HG03520 (cell line): ENCODE measurements at regions not wholly inside any gene's neighbourhood (a gene's known extent, or its start where the extent isn't known, plus 50 kb on each side); places are given as distances from the start of the nearest gene placed in this dataset.
A peak's percentile ranks its signal among the peaks of the same experiment; 100 is the strongest.

Experiments
- ATAC-seq: cut with Tn5 transposase; IDR thresholded peaks from one replicate; pipeline ENCODE4 v1.9.1; 2021; ENCODE audit warnings: mild to moderate bottlenecking, moderate library complexity; ENCODE audit not compliant: unreplicated experiment

DNA sequence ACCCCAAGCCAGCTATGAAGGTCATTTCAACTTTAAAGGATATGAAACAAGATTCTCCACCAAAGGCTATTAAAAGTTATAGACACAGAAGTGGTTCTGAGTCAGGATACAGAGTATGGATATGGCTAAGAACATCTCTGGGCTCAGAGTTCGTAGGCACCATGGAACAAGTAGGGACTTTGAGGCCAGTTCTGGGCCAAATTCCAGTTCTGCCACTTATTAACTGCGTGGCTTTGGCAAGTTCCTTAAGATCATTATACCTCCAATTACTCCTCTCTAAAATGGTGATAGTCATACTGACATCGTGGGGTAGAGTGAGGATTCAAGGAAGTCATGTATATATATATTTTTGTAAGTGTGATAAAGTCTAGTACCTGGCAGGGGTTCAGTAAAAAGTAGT is 105.8 kb upstream of the NFE2L3 start:
- no peak for ATAC-seq

- ATAC-seq = no peak
Observed at GRCh38 chr7:26046878-26047277, 105.1 kb upstream of the NFE2L3 start.

GRCh38 chr7:26048663-26049062 is 103.3 kb upstream of the NFE2L3 start:
- ATAC-seq = no peak

DNA sequence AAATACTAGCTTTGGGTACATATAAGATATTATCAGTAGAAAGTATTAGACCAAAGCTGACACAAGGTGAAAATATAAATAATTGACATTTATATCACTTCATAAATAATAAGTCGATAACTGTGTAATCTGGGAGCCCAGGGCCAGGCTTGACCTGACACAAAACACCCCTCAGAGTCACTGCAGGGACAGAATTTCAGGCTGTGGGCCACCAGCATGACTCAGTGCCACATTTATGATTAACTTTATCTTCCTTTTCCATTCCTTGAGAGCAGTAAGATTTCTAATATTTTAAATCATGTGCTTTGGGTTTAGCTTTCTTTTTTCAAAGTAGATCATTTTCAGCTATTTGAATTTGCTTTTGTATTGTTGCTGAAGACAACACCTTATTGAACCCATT is 102.9 kb upstream of the NFE2L3 start:
- no peak for ATAC-seq

- ATAC-seq = no peak
Observed at GRCh38 chr7:26051021-26051420, 101.0 kb upstream of the NFE2L3 start.

DNA sequence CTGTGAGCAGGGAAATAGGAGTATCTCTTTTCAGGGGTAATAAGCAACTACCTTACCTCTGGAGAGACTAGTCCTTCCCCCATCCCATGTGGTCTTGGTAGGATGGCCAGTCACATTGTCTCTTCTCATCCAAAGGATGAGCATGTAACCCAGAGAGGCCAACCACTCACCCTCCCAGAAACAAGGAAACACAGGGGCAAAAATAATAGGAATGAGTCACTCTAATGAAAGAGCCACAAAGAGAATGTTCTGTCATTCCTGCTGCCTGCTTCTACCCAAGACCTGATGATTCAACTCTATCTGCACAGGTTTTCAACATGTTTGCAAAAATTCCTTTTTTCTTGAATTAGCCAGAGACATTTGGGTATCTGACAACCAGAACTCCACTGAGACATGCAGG is 99.3 kb upstream of the NFE2L3 start:
- ATAC-seq = no peak

GRCh38 chr7:26054386-26054785 is 97.6 kb upstream of the NFE2L3 start:
- no peak for ATAC-seq

GRCh38 chr7:26055241-26055640 is 96.8 kb upstream of the NFE2L3 start:
- ATAC-seq = no peak

- no peak for ATAC-seq
Observed at GRCh38 chr7:26060733-26061677, 91.0 kb upstream of the NFE2L3 start.

DNA sequence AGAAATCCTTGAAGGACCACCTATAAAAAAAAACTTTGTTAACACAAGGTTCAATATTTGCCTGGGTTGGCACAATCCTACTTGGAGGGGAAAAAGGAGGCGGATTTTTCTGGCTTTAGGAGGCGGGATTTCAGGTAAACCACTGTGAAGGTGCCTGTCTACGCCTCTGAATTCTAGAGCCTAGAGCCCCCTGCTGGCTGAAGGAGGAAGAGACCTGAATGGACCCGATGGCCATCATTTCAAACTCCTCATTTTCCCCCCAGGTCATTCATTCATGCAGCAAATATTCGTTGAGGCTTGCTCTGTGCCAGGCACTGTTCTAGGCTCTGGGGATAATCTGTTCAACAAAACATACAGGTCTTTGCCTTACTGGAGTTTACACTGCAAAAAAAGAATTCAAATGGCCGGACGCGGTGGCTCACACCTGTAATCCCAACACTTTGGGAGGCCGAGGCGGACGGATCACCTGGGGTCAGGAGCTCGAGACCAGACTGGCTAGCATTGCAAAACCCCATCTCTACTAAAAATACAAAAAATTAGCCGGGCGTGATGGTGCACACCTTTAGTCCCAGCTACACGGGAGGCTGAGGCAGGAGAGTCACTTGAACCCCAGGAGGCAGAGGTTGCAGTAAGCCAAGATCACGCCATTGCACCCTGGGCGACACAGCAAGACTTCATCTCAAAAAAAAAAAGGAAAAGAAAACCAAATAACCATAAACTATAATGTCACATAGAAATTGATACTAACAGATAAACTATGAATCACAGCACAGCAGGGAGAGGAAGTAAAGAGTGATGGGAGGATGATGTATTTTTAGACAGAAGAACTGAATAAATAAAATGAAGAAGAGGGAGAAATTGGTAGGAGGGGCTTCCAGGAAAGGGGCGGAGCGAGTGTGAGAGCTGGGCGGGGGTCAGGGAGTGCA is 90.1 kb upstream of the NFE2L3 start:
- ATAC-seq = no peak

- ATAC-seq = no peak
Observed at GRCh38 chr7:26065652-26066051, 86.3 kb upstream of the NFE2L3 start.

DNA sequence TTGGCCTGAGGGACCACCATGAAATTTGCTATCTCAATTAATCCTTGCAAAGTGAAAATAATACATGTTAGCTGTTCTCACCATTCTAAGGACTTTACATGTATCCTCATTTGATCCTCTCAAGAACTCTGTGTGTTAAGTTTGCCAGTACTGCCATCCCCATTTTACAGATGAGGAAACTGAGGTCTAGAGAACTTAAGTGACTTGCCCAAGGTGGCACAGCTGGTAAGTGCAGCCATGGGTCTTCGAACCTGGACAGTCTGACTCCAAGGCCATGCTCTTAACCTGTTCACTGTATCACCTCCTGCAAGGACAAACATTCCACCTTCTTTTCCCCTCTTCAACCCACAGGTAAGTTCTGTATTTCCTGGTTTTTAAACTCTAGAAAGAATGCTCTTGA is 85.3 kb upstream of the NFE2L3 start:
- no peak for ATAC-seq

DNA sequence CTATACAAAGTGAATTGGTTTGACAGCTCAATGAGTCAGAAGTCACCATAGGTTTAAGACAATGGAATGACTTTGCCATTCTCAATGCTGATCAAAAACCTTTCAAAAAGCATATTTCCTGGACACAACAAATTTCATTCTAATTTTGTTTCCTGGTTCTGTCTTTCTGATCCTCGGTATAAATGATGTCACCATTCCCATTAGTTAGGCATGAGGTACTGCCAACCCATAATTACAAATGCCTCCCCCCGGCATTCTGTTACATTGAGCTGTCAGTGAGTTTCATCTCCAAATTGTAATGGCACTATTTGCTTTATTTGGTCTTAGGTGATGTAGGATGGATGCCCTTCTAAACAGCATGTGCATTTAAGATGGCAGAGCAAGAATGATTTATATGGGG is 81.7 kb upstream of the NFE2L3 start:
- no peak for ATAC-seq

GRCh38 chr7:26071622-26072456 is 80.2 kb upstream of the NFE2L3 start:
- ATAC-seq = no peak

- no peak for ATAC-seq
Observed at GRCh38 chr7:26073041-26073440, 79.0 kb upstream of the NFE2L3 start.

DNA sequence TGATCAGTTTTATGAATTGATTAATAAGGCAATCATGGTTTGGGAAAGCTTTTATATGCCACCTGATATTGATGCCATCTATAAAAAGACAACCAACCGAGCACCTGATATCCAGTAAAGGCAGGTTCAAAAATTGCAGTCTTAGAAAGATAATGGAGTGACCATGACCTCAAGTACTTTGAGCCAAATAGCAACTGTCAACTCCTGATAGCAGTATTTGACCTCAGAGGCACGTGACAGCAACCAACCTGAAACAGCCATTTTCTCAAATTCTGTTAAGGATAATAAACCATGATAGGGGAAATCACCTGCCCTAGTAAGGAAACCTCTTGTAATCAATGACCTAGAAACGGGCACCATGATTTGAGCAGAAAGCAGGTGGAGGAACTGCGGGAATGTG is 77.1 kb upstream of the NFE2L3 start:
- ATAC-seq = no peak

GRCh38 chr7:26076691-26077090 is 75.3 kb upstream of the NFE2L3 start:
- ATAC-seq = no peak

DNA sequence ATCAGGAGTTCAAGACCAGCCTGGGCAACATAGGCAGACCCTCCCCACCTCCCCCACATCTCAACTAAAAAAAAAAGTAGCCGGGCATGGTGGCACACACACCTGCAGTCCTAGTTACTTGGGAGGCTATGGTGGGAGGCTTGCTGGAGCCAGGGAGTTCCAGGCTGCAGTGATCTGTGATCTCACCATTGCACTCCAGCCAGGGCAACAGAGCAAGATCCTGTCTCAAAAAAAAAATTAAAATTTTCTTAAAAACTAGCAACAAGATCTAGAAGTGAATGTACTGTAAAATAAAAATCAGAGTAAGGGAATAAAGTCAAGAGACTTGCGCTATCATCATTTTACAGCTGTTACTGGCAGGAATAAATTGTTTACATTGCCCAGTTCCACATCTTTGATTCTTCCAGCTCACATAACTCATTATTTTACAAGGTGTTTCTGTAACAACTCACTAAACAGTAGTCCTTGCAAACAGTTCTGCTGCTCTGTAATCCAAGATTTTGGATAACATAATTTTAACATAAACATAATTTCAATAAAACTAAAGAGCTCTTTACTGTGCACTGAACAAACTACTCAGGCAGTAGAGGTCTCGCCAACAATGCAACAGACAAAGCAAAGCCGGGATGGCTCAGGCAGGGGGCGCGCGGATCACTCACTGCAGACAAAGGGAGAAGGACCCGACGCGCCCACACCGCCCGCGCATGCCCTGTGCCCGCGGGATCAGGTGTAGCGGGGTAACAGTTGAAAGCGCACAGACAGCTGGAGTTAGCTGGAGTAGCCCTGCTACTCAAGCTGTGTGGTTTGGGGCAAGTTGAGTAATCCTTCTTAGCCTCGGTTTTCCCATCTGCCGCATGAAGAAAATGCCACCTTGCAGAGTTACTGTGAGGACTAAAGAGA is 73.3 kb upstream of the NFE2L3 start:
- peak; percentile 74 for ATAC-seq

DNA sequence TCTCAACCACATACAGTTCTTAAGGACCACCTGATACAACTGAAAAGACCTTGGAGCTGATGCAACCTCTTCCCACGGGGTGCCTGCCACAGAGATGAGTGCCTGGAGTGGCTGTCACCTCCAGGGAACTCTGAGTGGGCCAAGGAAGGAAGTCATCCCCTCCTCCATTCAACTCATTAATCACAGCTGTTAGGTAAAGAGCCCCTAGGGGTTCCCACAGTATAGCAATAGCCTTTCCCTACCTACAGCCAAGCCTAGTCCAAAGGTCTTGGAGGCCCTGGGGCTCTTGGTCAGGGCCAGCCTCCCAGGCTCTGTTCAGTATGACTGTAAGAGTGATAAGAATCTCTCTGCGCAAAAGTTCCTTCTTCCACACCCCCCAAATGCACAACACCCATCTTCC is 70.4 kb upstream of the NFE2L3 start:
- no peak for ATAC-seq

DNA sequence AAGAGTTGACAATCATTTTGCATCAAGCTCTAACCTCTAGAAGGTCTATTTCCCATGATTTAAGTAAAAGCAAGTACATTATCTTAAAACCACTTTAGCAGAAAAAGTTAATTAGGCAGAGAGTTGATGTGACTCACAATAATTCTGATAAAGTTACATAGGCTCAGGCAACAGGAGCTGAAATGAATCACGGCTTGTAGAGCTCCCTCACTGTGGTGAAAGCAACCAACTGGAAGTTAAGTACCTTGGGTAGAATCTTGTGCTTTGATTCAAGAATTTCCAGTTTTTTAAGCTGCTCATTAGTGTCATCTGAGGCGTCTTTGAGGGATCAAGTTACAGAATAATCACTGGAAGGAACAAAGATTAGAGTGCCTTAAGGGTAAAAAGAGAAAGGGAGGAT is 68.9 kb upstream of the NFE2L3 start:
- no peak for ATAC-seq
